GM23338 (cell line): ENCODE measurements at regions not wholly inside any gene's neighbourhood (a gene's known extent, or its start where the extent isn't known, plus 50 kb on each side); places are given as distances from the start of the nearest gene placed in this dataset.
A peak's percentile ranks its signal among the peaks of the same experiment; 100 is the strongest.

ENCODE experiments used
- CREB1 ChIP-seq: fragments of 250-450 bp; sonication (Bioruptor Pico); IDR thresholded peaks from 2 replicates; pipeline ENCODE4 v1.5.0; 2020; ENCODE audit warnings: low read depth, mild to moderate bottlenecking, moderate library complexity
- EZH2 ChIP-seq: fragments of 200-600 bp; sonication (generic); IDR thresholded peaks from one replicate; pipeline ENCODE4 v1.8.0; 2017; ENCODE audit warnings: antibody characterized with exemption, mild to moderate bottlenecking, low read depth; ENCODE audit not compliant: unreplicated experiment
- EZH2phosphoT487 ChIP-seq: fragments of 200-600 bp; sonication (generic); IDR thresholded peaks from one replicate; pipeline ENCODE4 v1.8.1; 2018; ENCODE audit warnings: antibody characterized with exemption; ENCODE audit not compliant: unreplicated experiment
- JUNB ChIP-seq: IDR thresholded peaks from one replicate; pipeline ENCODE4 v1.6.1; 2016; ENCODE audit warnings: antibody characterized with exemption; ENCODE audit not compliant: unreplicated experiment
- NANOG ChIP-seq: IDR thresholded peaks from 2 replicates; pipeline ENCODE4 v1.6.1; 2016; ENCODE audit warnings: antibody characterized with exemption, borderline replicate concordance
- POLR2AphosphoS5 ChIP-seq: IDR thresholded peaks from 2 replicates; pipeline ENCODE4 v1.6.1; 2016; ENCODE audit warnings: antibody characterized with exemption, low read depth
- ZNF114 ChIP-seq: fragments of 250-450 bp; sonication (Bioruptor Pico); IDR thresholded peaks from 2 replicates; pipeline ENCODE4 v1.5.0; 2020; ENCODE audit warnings: mild to moderate bottlenecking, moderate library complexity
- ZNF331 ChIP-seq: fragments of 250-450 bp; sonication (Bioruptor Pico); IDR thresholded peaks from 2 replicates; pipeline ENCODE4 v1.5.0; 2020; ENCODE audit warnings: low read depth, mild to moderate bottlenecking, moderate library complexity
- TF ChIP-seq, protein P1 (sequence below), 2 experiments: fragments of 200-600 bp in 1 of 2; sonication (generic) in 1 of 2; conservative IDR thresholded peaks; 2 replicates each; pipeline versions ENCODE4 v1.5.1 to v1.6.1; 2016 to 2017; ENCODE audit warnings: antibody characterized with exemption in 2 of 2, low read depth in 2 of 2, mild to moderate bottlenecking in 2 of 2, moderate library complexity in 1 of 2
- TF ChIP-seq, protein P2 (sequence below): IDR thresholded peaks from one replicate; pipeline ENCODE4 v1.6.1; 2018; ENCODE audit warnings: antibody characterized with exemption; ENCODE audit not compliant: unreplicated experiment
- TF ChIP-seq, protein P3 (sequence below): IDR thresholded peaks from 2 replicates; pipeline ENCODE4 v1.6.1; 2016; ENCODE audit warnings: antibody characterized with exemption

DNA sequence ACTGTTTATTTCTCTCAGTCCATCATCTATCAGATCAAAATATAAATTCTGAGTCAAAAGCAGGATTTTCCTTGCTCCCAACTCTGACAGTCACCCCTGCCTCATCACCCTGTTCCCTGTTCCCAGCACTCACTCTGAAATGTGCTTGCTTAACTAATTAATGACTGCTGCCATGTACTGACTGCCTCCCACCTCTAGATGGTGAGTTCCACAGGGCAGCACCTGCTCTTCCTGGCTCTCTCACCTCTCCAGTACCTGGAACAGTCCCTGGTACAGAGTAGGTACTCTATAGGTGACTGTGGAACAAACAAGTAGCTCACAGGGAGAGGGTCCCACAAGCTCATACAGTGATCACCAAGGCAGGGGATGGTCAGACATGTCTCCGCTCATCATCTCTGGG lies 114.3 kb upstream of the C16orf82 start:
- TF ChIP-seq EZH2 = no peak
- TF ChIP-seq, protein P1, sequence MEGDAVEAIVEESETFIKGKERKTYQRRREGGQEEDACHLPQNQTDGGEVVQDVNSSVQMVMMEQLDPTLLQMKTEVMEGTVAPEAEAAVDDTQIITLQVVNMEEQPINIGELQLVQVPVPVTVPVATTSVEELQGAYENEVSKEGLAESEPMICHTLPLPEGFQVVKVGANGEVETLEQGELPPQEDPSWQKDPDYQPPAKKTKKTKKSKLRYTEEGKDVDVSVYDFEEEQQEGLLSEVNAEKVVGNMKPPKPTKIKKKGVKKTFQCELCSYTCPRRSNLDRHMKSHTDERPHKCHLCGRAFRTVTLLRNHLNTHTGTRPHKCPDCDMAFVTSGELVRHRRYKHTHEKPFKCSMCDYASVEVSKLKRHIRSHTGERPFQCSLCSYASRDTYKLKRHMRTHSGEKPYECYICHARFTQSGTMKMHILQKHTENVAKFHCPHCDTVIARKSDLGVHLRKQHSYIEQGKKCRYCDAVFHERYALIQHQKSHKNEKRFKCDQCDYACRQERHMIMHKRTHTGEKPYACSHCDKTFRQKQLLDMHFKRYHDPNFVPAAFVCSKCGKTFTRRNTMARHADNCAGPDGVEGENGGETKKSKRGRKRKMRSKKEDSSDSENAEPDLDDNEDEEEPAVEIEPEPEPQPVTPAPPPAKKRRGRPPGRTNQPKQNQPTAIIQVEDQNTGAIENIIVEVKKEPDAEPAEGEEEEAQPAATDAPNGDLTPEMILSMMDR (conservative IDR thresholded peaks at IDR 0.05; ENCODE audit: low read depth in 2 of 2) = peak; percentile 24 to 32; a peak in 3 of 4 replicates
- TF ChIP-seq ZNF114 (CRISPR knock-in tag) = no peak
- TF ChIP-seq, protein P2, sequence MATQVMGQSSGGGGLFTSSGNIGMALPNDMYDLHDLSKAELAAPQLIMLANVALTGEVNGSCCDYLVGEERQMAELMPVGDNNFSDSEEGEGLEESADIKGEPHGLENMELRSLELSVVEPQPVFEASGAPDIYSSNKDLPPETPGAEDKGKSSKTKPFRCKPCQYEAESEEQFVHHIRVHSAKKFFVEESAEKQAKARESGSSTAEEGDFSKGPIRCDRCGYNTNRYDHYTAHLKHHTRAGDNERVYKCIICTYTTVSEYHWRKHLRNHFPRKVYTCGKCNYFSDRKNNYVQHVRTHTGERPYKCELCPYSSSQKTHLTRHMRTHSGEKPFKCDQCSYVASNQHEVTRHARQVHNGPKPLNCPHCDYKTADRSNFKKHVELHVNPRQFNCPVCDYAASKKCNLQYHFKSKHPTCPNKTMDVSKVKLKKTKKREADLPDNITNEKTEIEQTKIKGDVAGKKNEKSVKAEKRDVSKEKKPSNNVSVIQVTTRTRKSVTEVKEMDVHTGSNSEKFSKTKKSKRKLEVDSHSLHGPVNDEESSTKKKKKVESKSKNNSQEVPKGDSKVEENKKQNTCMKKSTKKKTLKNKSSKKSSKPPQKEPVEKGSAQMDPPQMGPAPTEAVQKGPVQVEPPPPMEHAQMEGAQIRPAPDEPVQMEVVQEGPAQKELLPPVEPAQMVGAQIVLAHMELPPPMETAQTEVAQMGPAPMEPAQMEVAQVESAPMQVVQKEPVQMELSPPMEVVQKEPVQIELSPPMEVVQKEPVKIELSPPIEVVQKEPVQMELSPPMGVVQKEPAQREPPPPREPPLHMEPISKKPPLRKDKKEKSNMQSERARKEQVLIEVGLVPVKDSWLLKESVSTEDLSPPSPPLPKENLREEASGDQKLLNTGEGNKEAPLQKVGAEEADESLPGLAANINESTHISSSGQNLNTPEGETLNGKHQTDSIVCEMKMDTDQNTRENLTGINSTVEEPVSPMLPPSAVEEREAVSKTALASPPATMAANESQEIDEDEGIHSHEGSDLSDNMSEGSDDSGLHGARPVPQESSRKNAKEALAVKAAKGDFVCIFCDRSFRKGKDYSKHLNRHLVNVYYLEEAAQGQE = no peak
- no peak for TF ChIP-seq EZH2phosphoT487
- TF ChIP-seq CREB1 (CRISPR knock-in tag) = no peak
- no peak for TF ChIP-seq POLR2AphosphoS5
- no peak for TF ChIP-seq JUNB
- TF ChIP-seq, protein P3, sequence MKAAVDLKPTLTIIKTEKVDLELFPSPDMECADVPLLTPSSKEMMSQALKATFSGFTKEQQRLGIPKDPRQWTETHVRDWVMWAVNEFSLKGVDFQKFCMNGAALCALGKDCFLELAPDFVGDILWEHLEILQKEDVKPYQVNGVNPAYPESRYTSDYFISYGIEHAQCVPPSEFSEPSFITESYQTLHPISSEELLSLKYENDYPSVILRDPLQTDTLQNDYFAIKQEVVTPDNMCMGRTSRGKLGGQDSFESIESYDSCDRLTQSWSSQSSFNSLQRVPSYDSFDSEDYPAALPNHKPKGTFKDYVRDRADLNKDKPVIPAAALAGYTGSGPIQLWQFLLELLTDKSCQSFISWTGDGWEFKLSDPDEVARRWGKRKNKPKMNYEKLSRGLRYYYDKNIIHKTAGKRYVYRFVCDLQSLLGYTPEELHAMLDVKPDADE = no peak
- TF ChIP-seq NANOG = no peak
- no peak for TF ChIP-seq ZNF331 (CRISPR knock-in tag)
